WERI-Rb-1 (cell line): ENCODE measurements at regions not wholly inside any gene's neighbourhood (a gene's known extent, or its start where the extent isn't known, plus 50 kb on each side); places are given as distances from the start of the nearest gene placed in this dataset.

Experiments used
- DNase-seq: peaks from one replicate; pipeline ENCODE4 v3.0.0-alpha.2; 2020
- H3K27ac ChIP-seq: fragments of 250-450 bp; sonication (Bioruptor Pico); 2 replicates; pipeline ENCODE4 v1.5.1; 2020; ENCODE audit warnings: mild to moderate bottlenecking, moderate library complexity
- H3K27me3 ChIP-seq: fragments of 250-450 bp; sonication (Bioruptor Pico); 2 replicates; pipeline ENCODE4 v1.5.1; 2021; ENCODE audit warnings: mild to moderate bottlenecking, low read depth, moderate library complexity; ENCODE audit not compliant: insufficient read depth, severe bottlenecking
- H3K36me3 ChIP-seq: fragments of 250-450 bp; sonication (Bioruptor Pico); 2 replicates; pipeline ENCODE4 v1.5.1; 2020; ENCODE audit warnings: mild to moderate bottlenecking, moderate library complexity
- H3K4me3 ChIP-seq: 2 replicates; pipeline ENCODE4 v1.5.1; 2011; ENCODE audit warnings: low read depth, mild to moderate bottlenecking, control low read depth, low read length
- H3K9me3 ChIP-seq: fragments of 250-450 bp; sonication (Bioruptor Pico); 2 replicates; pipeline ENCODE4 v1.5.1; 2021; ENCODE audit warnings: mild to moderate bottlenecking, moderate library complexity; ENCODE audit not compliant: severe bottlenecking
- TF ChIP-seq, protein P1 (sequence below): IDR thresholded peaks from 2 replicates; pipeline ENCODE4 v1.5.1; 2011; ENCODE audit warnings: low read depth, mild to moderate bottlenecking, control low read depth, inconsistent platforms, low read length

DNA sequence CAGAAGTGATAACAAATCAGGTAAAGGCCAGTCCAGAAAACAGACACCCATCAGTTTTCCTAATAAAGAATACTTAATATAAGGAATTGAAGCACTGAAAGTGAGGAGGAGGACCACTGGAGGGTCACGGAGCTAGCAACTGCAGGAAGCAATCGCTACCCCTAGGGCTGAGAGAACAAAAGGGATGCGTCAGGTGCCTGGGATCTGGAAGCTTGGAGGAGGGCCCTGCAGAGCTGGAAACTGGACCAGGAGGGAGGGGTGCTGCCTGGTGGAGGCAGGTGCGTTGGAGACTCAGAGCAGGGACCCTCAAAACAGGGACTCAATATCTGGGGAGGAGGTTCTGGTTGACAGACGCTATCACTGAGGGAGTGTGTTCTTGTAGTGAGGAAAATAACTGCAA is 308.1 kb upstream of the RASGRP1 start:
- no peak for DNase-seq
- Histone ChIP-seq H3K4me3 (no peak overlapping the region), H3K9me3 (peaks cover 5% of the 10 kb centered on the region), H3K27ac (no peak overlapping the region), H3K36me3 (no peaks in the 10 kb centered on the region), H3K27me3 (no peaks in the 10 kb centered on the region)
- TF ChIP-seq, protein P1, sequence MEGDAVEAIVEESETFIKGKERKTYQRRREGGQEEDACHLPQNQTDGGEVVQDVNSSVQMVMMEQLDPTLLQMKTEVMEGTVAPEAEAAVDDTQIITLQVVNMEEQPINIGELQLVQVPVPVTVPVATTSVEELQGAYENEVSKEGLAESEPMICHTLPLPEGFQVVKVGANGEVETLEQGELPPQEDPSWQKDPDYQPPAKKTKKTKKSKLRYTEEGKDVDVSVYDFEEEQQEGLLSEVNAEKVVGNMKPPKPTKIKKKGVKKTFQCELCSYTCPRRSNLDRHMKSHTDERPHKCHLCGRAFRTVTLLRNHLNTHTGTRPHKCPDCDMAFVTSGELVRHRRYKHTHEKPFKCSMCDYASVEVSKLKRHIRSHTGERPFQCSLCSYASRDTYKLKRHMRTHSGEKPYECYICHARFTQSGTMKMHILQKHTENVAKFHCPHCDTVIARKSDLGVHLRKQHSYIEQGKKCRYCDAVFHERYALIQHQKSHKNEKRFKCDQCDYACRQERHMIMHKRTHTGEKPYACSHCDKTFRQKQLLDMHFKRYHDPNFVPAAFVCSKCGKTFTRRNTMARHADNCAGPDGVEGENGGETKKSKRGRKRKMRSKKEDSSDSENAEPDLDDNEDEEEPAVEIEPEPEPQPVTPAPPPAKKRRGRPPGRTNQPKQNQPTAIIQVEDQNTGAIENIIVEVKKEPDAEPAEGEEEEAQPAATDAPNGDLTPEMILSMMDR = no peak

DNA sequence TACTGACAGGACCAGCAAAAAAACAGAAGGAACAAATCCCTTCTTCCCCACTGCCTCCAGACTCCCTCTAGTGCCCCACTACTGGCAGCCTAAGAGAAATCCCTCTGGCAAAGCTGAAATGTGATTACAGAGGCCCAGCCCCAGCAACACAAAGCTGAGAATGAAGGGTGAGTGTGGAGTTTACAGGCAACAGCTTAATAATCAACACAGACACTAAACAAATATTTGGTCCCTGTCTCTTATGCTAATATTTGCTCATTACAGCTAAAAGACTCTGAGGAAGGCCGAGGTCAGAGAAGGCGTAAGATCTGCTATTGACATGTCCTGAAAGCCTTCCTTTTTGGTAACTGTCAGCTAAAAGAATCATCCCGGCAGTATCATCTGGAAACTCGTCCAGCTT is 308.5 kb upstream of the RASGRP1 start:
- TF ChIP-seq, protein P1 = no peak
- Histone ChIP-seq H3K4me3 (no peak overlapping the region), H3K9me3 (peaks cover 5% of the 10 kb centered on the region), H3K27ac (no peak overlapping the region), H3K36me3 (no peaks in the 10 kb centered on the region), H3K27me3 (no peaks in the 10 kb centered on the region)
- no peak for DNase-seq

GRCh38 chr15:38874464-38874863 is 309.9 kb upstream of the RASGRP1 start:
- TF ChIP-seq, protein P1 = no peak
- Histone ChIP-seq H3K9me3 (peaks cover 5% of the 10 kb centered on the region), H3K27me3 (no peaks in the 10 kb centered on the region), H3K36me3 (no peaks in the 10 kb centered on the region), H3K4me3 (no peak overlapping the region), H3K27ac (no peak overlapping the region)
- no peak for DNase-seq

DNA sequence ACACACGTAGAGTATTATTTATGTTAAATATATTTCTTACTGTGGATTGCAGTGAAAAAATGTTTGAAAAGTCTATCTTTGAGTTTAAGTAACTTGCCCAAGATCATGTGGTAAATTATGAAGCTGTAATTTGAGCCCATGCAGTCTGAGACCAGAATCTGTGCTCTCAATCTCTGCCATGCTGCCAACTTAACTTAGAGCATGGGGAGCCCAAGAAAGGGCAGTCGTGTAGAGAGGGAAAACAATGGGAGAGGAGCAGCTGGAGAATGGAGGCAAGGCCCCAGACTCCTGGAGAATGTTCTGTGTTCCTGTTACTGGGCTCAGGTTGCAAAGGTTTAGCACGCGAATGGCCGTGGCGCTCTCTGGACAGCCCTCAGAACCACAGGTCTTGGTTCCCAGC is 311.6 kb upstream of the RASGRP1 start:
- H3K36me3 ChIP-seq = no peaks in the 10 kb centered on the region
- DNase-seq = no peak
- TF ChIP-seq, protein P1 = no peak
- H3K27me3 ChIP-seq = no peaks in the 10 kb centered on the region
- no peak overlapping the region for H3K4me3 ChIP-seq
- no peaks in the 10 kb centered on the region for H3K9me3 ChIP-seq
- no peak overlapping the region for H3K27ac ChIP-seq

DNA sequence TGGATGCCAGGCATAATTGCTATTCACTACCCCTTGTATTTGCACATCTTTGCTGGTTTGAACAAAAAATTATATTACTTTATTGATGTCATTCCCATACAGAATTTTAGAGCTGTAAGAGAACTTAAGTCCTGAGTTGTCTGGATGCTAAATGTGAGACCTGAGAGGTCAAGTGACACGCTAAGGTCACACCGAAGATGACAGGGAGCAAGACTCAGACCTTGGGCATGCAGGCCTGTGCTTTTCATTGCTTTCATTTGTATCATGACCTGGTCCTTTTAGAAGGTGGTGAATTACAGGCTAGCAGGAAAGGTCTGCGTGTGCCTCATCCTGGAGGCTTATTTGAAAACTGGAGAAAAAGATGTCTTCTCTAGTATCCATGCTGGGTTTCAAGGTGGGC is 312.0 kb upstream of the RASGRP1 start:
- Histone ChIP-seq H3K27ac (no peak overlapping the region), H3K4me3 (no peak overlapping the region), H3K27me3 (no peaks in the 10 kb centered on the region), H3K36me3 (no peaks in the 10 kb centered on the region), H3K9me3 (no peaks in the 10 kb centered on the region)
- TF ChIP-seq, protein P1 = no peak
- no peak for DNase-seq

DNA sequence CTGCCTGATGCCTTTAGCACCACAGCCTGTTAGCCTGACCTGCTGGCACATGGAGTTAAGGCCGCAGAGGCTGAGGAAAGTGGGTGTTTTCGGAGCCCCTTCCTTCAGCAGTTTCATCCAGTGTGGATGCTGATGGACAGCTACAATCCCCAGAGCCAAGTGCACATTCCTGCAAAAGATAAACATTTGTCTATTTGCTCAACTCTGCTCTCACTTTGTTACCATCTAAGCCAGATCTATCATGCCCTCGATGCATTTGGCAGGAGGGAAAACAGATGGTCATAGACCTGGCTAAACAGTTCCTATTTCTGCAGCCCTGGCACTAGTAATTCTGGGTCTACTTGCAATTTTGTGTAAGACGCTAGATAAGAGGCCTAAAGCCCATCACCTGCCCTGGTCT is 312.9 kb upstream of the RASGRP1 start:
- TF ChIP-seq, protein P1 = no peak
- no peak for DNase-seq
- Histone ChIP-seq H3K27ac (no peak overlapping the region), H3K27me3 (no peaks in the 10 kb centered on the region), H3K9me3 (no peaks in the 10 kb centered on the region), H3K4me3 (no peak overlapping the region), H3K36me3 (no peaks in the 10 kb centered on the region)
